ENCODE measurements at regions not wholly inside any gene's neighbourhood (a gene's known extent, or its start where the extent isn't known, plus 50 kb on each side); places are given as distances from the start of the nearest gene placed in this dataset.

- H3K4me3 ChIP-seq: no peak overlapping the region
- H3K4me1 ChIP-seq: no peaks in the 10 kb centered on the region
- no peak overlapping the region for H3K27ac ChIP-seq
- H3K36me3 ChIP-seq: no peaks in the 10 kb centered on the region
- no peak for DNase-seq (ENCODE audit: low spot score)
- TF ChIP-seq CTCF (IDR thresholded peaks at IDR 0.05): no peak
- H3K27me3 ChIP-seq: no peaks in the 10 kb centered on the region
- H3K9me3 ChIP-seq: no peaks in the 10 kb centered on the region
Measured at GRCh38 chr6:8574749-8575468, 139.6 kb upstream of the SLC35B3 start.

- no peaks in the 10 kb centered on the region for H3K9me3 ChIP-seq
- H3K27ac ChIP-seq: no peak overlapping the region
- H3K36me3 ChIP-seq: no peaks in the 10 kb centered on the region
- H3K4me3 ChIP-seq: no peak overlapping the region
- no peaks in the 10 kb centered on the region for H3K27me3 ChIP-seq
- no peak for DNase-seq (ENCODE audit: low spot score)
- no peaks in the 10 kb centered on the region for H3K4me1 ChIP-seq
- TF ChIP-seq CTCF (IDR thresholded peaks at IDR 0.05): no peak
Measured at GRCh38 chr6:8574311-8574710, 139.0 kb upstream of the SLC35B3 start.

GRCh38 chr6:8570256-8570920 lies 135.0 kb upstream of the SLC35B3 start:
- Histone ChIP-seq H3K36me3 (no peaks in the 10 kb centered on the region), H3K4me3 (no peak overlapping the region), H3K27ac (no peak overlapping the region), H3K9me3 (no peaks in the 10 kb centered on the region), H3K27me3 (no peaks in the 10 kb centered on the region), H3K4me1 (no peaks in the 10 kb centered on the region)
- no peak for DNase-seq (ENCODE audit: low spot score)
- TF ChIP-seq CTCF (IDR thresholded peaks at IDR 0.05): no peak

GRCh38 chr6:8562125-8562524 lies 126.8 kb upstream of the SLC35B3 start:
- Histone ChIP-seq H3K9me3 (no peaks in the 10 kb centered on the region), H3K36me3 (no peaks in the 10 kb centered on the region), H3K4me3 (no peak overlapping the region), H3K27me3 (no peaks in the 10 kb centered on the region), H3K27ac (no peak overlapping the region), H3K4me1 (no peaks in the 10 kb centered on the region)
- no peak for TF ChIP-seq CTCF (IDR thresholded peaks at IDR 0.05)
- DNase-seq (ENCODE audit: low spot score): no peak

- no peaks in the 10 kb centered on the region for H3K4me1 ChIP-seq
- H3K4me3 ChIP-seq: no peak overlapping the region
- H3K9me3 ChIP-seq: no peaks in the 10 kb centered on the region
- DNase-seq (ENCODE audit: low spot score): no peak
- no peaks in the 10 kb centered on the region for H3K36me3 ChIP-seq
- H3K27ac ChIP-seq: no peak overlapping the region
- no peak for TF ChIP-seq CTCF (IDR thresholded peaks at IDR 0.05)
- H3K27me3 ChIP-seq: no peaks in the 10 kb centered on the region
Measured at GRCh38 chr6:8558953-8559352, 123.6 kb upstream of the SLC35B3 start.
